ENCODE measurements at regions not wholly inside any gene's neighbourhood (a gene's known extent, or its start where the extent isn't known, plus 50 kb on each side); places are given as distances from the start of the nearest gene placed in this dataset.

GRCh38 chr10:36564433-36564832 lies 561.0 kb upstream of the ANKRD30A start:
- H3K36me3 ChIP-seq = no peaks in the 10 kb centered on the region
- no peak for TF ChIP-seq POLR2AphosphoS5 (IDR thresholded peaks at IDR 0.05)
- TF ChIP-seq CTCF (IDR thresholded peaks at IDR 0.05) = no peak
- TF ChIP-seq POLR2A (IDR thresholded peaks at IDR 0.05) = no peak
- no peak for TF ChIP-seq EP300 (IDR thresholded peaks at IDR 0.05)
- no peaks in the 10 kb centered on the region for H3K4me1 ChIP-seq
- H3K27ac ChIP-seq = no peak overlapping the region
- H3K9me3 ChIP-seq = no peaks in the 10 kb centered on the region
- H3K4me3 ChIP-seq = no peak overlapping the region
- no peaks in the 10 kb centered on the region for H3K27me3 ChIP-seq
- 69% methylated on average over 4 of the region's 4 CpGs for WGBS
- no peak for DNase-seq (ENCODE audit: low spot score in 2 of 2)

GRCh38 chr10:36559412-36560400 lies 565.7 kb upstream of the ANKRD30A start:
- WGBS = 38% methylated on average over 8 of the region's 8 CpGs
- Histone ChIP-seq H3K27me3 (no peaks in the 10 kb centered on the region), H3K9me3 (no peaks in the 10 kb centered on the region), H3K4me3 (no peak overlapping the region), H3K36me3 (no peaks in the 10 kb centered on the region), H3K4me1 (no peaks in the 10 kb centered on the region), H3K27ac (no peak overlapping the region)
- no peak for TF ChIP-seq POLR2A (IDR thresholded peaks at IDR 0.05)
- TF ChIP-seq EP300 (IDR thresholded peaks at IDR 0.05) = no peak
- no peak for TF ChIP-seq CTCF (IDR thresholded peaks at IDR 0.05)
- TF ChIP-seq POLR2AphosphoS5 (IDR thresholded peaks at IDR 0.05) = no peak
- DNase-seq (ENCODE audit: low spot score in 2 of 2) = no peak

GRCh38 chr10:36556468-36556867 lies 568.9 kb upstream of the ANKRD30A start:
- 21% methylated on average over 2 of the region's 2 CpGs for WGBS

GRCh38 chr10:36555036-36555435 lies 570.4 kb upstream of the ANKRD30A start:
- no peak overlapping the region for H3K27ac ChIP-seq
- no peak for DNase-seq (ENCODE audit: low spot score in 2 of 2)
- 68% methylated on average over 2 of the region's 2 CpGs for WGBS

More at GRCh38 chr10:36556468-36556867, 568.9 kb upstream of the ANKRD30A start:
- Histone ChIP-seq H3K4me3 (no peak overlapping the region), H3K27me3 (no peaks in the 10 kb centered on the region), H3K36me3 (no peaks in the 10 kb centered on the region), H3K9me3 (no peaks in the 10 kb centered on the region), H3K4me1 (no peaks in the 10 kb centered on the region), H3K27ac (no peak overlapping the region)
- TF ChIP-seq CTCF (IDR thresholded peaks at IDR 0.05) (no peak), EP300 (IDR thresholded peaks at IDR 0.05) (no peak)
- DNase-seq (ENCODE audit: low spot score in 2 of 2) = no peak

More at GRCh38 chr10:36555036-36555435, 570.4 kb upstream of the ANKRD30A start:
- Histone ChIP-seq H3K9me3 (no peaks in the 10 kb centered on the region), H3K4me1 (no peaks in the 10 kb centered on the region), H3K36me3 (no peaks in the 10 kb centered on the region), H3K27me3 (no peaks in the 10 kb centered on the region), H3K4me3 (no peak overlapping the region)
- TF ChIP-seq POLR2AphosphoS5 (IDR thresholded peaks at IDR 0.05) = no peak
- TF ChIP-seq CTCF (IDR thresholded peaks at IDR 0.05) = no peak
- TF ChIP-seq EP300 (IDR thresholded peaks at IDR 0.05) = no peak
- no peak for TF ChIP-seq POLR2A (IDR thresholded peaks at IDR 0.05)
